KOPT-K1 (cell line): ENCODE measurements at regions not wholly inside any gene's neighbourhood (a gene's known extent, or its start where the extent isn't known, plus 50 kb on each side); places are given as distances from the start of the nearest gene placed in this dataset.
A peak's percentile ranks its signal among the peaks of the same experiment; 100 is the strongest.

Experiments
- H3K27ac ChIP-seq: fragments of 200-600 bp; sonication (generic); 2 replicates; pipeline ENCODE4 v1.5.1; 2016; ENCODE audit warnings: antibody characterized with exemption, mild to moderate bottlenecking, low read depth, low read length; ENCODE audit not compliant: poor library complexity, severe bottlenecking
- H3K36me3 ChIP-seq: fragments of 200-600 bp; sonication (generic); 2 replicates; pipeline ENCODE4 v1.5.1; 2017; ENCODE audit warnings: antibody characterized with exemption, mild to moderate bottlenecking, low read length, moderate library complexity; ENCODE audit not compliant: insufficient read depth
- H3K9me3 ChIP-seq: fragments of 200-600 bp; sonication (generic); 2 replicates; pipeline ENCODE4 v1.5.1; 2017; ENCODE audit warnings: antibody characterized with exemption, low read length, mild to moderate bottlenecking; ENCODE audit not compliant: insufficient read depth, poor library complexity, severe bottlenecking

DNA sequence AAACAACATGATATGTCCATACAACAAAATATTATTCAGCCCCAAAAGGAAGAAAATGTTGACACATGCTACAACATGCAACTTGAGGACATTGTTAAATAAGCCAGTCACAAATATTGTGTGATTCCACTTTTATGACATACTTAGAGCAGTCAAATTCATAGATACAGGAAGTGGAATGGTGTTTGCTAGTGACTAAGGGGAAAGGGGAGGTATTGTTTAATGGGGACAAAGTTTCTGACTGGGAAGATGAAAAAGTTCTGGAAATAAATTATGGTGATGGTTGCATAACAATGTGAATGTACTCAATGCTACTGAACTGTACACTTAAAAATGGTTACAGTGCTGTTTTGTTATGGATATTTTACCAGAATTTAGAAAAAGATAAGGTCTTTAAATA lies 77.7 kb downstream of the RHOU start:
- Histone ChIP-seq H3K27ac (no peak overlapping the region), H3K36me3 (no peaks in the 10 kb centered on the region), H3K9me3 (no peaks in the 10 kb centered on the region)

DNA sequence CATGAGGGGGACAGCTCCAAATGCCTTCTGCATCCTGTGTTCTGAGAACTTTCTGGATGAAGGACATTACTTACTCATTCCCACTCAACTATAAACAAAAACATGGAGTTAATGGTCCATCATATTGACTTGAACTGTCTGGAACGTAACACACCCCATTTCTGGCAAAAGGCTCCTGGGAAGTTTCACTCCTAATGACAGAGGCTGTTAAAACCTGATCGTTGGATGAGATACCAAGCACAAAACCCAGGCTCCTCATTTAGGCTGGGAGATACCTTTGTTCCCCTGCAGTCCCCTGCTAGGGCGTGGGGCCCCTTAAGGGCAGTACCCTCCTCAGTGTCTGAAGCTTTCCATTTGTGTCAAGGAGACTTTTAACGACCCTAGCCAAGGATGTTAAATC lies 78.9 kb downstream of the RHOU start:
- Histone ChIP-seq H3K36me3 (no peaks in the 10 kb centered on the region), H3K9me3 (peaks cover 6% of the 10 kb centered on the region), H3K27ac (no peak overlapping the region)

DNA sequence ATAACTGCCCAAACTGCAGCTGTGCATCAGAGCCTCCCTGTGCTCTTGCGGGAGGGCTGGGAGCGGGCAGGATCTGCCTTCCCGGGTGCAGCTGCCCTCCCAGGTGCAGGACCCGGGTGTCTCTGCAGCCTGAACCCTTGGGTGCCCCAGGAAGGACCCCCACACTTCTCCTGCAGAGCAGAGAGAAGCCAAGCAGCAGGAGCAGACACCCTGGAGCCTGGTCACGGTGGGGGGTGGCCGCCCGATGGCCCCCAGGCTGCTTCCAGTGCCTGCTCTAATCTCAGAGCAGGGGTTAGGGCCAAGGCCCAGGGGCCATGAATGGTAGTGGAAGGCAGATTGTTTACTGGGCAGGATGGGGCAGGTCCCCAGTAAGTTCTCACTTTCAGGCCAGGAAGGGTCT lies 83.0 kb downstream of the RHOU start:
- H3K27ac ChIP-seq = no peak overlapping the region
- peaks cover 8% of the 10 kb centered on the region for H3K9me3 ChIP-seq
- H3K36me3 ChIP-seq = no peaks in the 10 kb centered on the region

DNA sequence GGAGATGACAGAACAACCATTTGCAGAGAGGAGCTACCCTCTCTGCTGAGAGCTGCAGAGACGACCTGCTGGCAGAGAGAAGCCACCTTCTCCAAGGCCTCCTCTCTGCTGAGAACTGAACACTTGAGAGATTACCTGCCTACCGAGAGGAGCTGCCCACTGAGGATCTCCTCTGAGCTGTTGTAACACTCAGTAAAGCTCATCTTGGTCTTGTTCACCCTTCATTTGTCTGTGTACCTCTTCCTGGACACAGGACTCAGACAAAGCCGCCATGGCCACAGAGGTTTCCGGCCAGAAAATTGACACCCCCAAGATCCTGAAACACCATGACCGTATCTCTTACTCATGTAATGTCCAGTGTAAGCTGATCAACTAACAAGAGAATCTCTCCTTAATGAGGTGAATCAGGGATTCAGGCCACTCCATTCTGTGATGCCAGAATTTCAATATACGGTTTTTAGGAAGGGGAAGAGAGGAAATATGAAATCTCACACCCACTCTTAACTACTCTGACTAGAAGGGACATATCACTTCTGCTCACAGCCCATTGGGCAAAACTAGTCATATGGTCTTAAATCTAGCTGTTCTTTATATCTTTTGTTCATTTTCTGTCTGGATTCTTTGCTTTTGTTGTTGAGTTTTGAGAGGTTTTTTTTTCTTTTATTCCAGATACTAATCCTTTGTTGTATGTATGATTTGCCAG lies 83.8 kb downstream of the RHOU start:
- H3K27ac ChIP-seq = no peak overlapping the region
- H3K36me3 ChIP-seq = no peaks in the 10 kb centered on the region
- H3K9me3 ChIP-seq = peaks cover 8% of the 10 kb centered on the region

DNA sequence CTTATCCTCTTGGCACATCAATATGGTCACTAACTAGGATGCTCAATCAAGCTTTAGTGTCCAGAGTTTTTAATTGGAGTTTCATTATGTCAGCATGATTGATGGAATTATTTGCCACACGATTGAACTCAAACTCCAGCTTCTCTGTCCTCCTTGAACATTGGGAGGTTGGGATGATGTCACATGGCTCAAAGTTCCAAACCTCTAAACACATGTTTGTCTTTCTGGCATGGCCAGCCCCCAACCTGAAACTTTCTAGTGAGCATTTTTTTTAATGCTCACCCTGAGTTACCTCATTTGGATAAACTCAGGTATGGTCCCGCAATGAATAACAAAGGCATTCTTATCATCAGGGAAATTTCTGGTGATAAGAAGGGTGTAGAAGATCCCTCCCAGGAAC lies 86.0 kb downstream of the RHOU start:
- H3K36me3 ChIP-seq = no peaks in the 10 kb centered on the region
- H3K9me3 ChIP-seq = peaks cover 8% of the 10 kb centered on the region
- H3K27ac ChIP-seq = no peak overlapping the region

DNA sequence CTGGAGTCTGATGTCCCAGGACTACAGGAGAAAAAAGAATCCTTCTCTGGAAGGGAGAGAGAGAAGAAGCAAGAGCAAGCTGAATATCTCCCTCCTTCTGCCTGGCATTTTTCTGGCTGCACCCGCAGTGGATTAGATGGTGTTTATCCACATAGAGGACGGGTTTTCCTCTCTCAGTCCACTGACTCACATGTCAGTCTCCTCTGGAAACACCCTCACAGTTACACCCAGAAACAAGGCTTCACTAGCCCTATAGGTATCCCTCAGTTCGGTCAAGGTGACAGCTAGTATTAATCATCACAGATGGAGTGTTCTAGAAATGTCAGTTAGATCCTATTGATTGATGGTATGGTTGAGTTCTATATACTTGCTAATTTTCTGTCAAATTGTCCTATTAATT lies 87.9 kb downstream of the RHOU start:
- no peaks in the 10 kb centered on the region for H3K36me3 ChIP-seq
- peaks cover 8% of the 10 kb centered on the region for H3K9me3 ChIP-seq
- H3K27ac ChIP-seq = no peak overlapping the region

DNA sequence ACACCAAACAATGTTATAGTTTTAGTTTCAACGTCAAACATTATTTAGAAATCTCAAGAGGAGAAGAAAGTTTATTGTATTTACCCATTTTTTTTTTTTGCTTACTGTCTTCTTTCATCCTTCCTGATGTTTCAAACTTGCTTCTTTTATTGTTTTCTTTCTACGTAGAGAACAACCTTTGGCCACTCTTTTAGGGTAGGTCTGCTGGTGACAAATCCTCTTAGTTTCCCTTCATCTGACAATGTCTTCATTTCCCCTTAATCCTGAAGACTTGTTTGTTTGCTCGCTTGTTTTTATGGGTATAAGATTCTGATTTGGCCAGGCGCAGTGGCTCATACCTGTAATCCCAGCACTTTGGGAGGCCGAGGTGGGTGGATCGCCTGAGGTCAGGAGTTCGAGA lies 89.1 kb downstream of the RHOU start:
- H3K36me3 ChIP-seq = no peaks in the 10 kb centered on the region

DNA sequence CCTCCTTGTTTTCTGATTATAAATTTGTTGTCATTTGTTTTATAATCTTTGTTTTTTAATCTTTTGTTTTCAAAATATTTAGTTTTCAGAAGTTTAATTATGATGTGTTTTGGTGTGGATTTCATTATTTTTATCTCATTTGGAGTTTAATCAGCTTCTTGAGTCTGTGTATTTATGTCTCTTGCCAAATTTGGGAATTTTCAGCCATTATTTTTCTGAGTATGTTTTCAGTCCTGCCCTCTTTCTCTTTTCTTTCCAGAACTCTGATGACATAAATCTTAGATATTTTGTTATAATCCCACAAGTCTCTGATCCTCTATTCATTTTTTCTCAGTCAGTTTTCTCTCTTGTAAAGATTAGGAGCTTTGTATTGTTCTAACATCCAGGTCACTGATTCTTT lies 89.8 kb downstream of the RHOU start:
- no peaks in the 10 kb centered on the region for H3K9me3 ChIP-seq
- no peaks in the 10 kb centered on the region for H3K36me3 ChIP-seq
- no peak overlapping the region for H3K27ac ChIP-seq

More for the DNA sequence above, 89.1 kb downstream of the RHOU start:
- Histone ChIP-seq H3K27ac (no peak overlapping the region), H3K9me3 (no peaks in the 10 kb centered on the region)

DNA sequence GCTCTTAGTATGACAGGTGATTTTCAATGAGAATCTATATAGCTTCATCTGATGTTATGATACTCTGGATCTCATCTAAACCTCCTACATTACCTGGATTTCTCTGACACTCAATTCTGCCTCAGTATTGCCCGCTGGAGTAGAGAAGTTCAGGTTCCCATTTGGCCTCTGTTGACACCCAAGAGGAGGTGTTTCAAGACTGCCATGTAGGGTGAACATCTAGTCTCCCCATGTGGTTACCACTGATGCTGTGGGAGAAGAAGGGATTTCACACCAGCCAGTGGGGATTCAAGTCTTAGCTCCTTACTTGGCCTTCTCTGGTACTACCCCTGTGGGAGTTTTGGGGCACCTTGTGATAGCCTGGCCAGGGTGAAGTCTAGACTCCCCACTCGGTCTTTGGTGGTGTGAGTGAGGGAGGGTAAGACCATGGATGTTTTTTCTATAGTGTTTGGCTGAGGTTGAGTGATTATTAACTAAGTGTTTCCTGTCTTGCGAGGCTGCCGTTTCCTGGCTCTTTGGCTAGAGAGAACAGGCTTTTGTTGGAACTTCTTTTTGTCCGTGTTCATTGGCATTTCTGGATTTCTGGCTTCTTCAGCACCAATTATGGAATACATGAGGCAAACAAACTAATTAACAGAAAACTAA lies 90.7 kb downstream of the RHOU start:
- Histone ChIP-seq H3K27ac (peak overlapping the region; percentile 9), H3K9me3 (no peaks in the 10 kb centered on the region), H3K36me3 (no peaks in the 10 kb centered on the region)

DNA sequence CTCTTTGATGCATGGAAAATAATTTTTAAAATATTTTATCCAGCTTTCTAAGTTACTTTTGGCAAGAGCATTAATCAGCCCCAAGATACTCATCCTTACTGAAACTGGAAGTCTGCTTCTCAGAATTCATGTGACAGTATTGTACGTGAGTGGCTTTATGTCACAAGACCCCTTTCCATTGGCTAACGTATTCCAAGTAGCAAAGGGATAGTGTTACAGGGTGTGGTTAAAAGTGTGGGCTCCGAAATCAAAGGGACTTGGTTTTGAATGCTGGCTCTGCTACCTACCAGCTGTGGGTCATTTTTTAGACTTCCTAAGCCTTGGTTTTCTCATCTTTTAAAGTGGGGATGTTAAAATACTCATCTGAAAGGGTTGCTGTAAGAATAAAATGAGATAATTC lies 91.7 kb downstream of the RHOU start:
- Histone ChIP-seq H3K27ac (no peak overlapping the region), H3K9me3 (no peaks in the 10 kb centered on the region)

DNA sequence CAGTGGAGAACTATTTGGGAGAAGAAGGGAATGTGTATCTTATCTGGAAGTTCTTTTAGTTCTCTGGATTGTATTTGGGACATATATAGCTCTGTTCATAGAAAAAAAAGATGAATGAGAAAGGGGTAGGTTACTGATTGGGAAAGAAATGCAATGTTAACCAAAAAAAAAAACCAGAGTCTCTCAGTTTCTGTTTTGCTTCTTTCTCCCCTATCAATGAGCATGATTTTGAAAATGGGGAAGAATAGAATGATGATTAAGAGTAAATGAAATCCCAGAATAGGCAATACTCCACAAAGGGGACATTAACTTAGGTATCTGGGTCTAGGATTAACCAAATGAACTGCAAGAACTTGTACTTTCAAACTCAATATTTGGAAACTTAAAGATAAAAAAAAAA lies 92.9 kb downstream of the RHOU start:
- no peak overlapping the region for H3K27ac ChIP-seq
- no peaks in the 10 kb centered on the region for H3K36me3 ChIP-seq
- H3K9me3 ChIP-seq = no peaks in the 10 kb centered on the region

More for the DNA sequence above, 91.7 kb downstream of the RHOU start:
- H3K36me3 ChIP-seq = no peaks in the 10 kb centered on the region

DNA sequence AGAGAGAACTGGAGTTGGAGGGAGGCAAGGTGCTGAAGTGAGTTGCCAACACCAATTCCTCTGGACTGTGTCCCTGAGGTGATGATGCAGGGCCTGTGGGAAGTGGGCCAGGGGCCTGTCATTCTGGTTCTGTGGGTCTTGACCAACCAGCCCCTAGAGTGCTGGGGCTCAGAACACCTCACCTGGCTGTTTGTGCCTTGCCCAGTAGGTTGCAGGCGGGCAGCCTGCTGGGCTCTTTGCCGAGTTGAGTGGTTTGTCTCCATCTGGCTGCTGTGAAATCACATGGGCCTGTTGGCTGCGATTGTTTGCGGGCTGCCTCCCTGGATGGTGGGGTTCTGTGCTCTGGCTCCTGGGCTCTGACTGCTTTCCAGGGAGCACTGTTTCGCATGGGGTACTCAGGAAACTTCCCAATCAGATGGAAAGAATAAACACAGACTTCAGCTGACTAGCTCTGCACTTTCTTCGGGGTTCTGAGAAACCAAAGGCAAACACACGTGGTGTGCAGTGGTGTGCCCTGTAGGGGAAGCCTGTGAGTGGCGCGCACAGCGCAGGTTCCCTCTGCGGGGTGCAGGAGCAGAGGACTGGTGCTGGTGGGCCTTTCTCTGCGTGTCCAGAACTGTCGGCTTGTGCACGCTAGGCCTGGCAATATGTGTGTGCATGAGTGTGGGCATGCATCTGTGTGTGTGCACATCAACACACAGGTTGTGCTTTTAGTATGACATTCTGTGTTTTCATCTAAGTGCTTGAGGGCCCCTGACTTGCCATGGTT lies 95.1 kb downstream of the RHOU start:
- Histone ChIP-seq H3K27ac (no peak overlapping the region), H3K36me3 (no peaks in the 10 kb centered on the region), H3K9me3 (no peaks in the 10 kb centered on the region)

DNA sequence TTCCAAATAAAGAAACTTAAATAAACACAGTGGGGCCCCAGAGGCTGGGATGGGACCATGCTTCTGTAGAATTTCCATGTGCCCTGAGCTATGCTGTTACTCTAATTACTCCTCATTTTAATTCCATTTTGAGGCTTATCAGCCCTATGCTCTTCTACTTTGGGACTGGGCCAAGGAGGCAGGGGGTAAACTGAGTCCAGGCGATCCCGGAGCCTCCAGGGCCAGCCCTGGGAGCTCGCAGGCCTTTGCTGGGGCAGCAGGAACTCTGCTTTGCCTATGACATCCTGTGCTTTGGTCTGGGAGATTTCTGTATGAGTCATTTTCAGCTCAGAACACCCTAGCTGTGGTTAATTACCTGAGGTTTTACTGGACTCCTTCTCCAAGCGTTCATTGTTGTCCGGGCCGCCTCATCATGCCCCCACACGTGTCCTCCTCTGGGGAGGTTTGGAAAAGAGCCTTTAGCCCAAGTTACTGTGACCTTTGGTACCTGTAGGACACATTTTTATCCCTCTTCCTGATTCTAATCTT lies 95.7 kb downstream of the RHOU start:
- Histone ChIP-seq H3K36me3 (no peaks in the 10 kb centered on the region), H3K9me3 (no peaks in the 10 kb centered on the region), H3K27ac (no peak overlapping the region)

DNA sequence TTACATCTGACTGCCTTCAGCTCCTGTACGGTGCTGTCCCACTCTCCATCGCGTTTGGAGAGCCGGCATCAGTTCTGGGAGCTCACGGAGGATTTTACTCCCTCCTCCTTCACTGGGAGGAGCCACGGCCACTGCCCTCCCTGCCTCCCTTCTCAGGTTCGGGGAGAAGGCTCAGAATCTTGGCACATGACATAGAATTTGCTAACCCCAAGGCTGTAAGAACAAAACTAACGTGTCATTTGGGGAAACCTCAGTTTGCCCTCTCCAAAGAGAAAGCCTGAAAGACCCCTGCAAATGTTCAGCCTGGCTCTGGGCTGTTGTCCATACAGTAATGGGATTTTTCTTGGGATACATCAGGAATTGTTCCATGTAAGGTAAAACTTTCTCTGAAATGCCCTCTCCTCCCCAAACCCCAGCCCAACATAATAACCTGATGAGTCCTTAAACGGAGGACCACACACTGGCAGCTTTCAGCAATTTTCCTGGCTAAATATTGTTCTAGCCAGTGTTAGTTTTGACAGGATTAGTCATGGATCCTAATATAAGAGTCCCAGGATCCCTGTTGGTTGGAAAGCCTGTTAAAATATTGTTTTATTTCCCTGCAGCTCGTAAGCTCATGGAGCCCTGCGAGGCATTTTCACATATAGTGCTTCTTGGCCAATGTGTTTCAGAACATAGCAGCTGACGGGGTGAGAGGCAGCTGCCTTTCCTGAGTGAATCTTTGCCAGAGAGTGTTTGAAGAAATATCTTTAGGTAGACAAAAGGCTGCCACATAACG lies 98.8 kb downstream of the RHOU start:
- Histone ChIP-seq H3K36me3 (no peaks in the 10 kb centered on the region), H3K9me3 (no peaks in the 10 kb centered on the region), H3K27ac (no peak overlapping the region)

DNA sequence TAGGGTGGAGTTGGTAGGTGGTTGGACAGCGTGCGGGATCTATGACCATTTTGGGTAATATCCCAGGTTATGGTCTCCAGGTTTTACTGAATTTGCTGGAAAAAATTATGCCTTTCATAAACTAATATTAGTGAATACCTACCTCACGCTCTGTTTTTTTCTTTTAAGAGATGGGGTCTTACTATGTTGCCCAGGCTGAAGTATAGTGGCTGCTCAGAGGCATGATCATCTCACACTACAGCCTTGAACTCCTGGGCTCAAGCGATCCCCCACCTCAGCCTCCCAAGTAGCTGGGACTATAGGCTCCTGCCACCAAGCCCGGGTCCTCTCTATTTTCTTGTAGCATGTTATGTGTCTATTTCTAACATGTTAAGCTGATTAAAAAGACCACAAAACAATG lies 100.2 kb downstream of the RHOU start:
- no peaks in the 10 kb centered on the region for H3K36me3 ChIP-seq
- H3K27ac ChIP-seq = no peak overlapping the region
- H3K9me3 ChIP-seq = no peaks in the 10 kb centered on the region
